ENCODE measurements at regions not wholly inside any gene's neighbourhood (a gene's known extent, or its start where the extent isn't known, plus 50 kb on each side); places are given as distances from the start of the nearest gene placed in this dataset.

DNA sequence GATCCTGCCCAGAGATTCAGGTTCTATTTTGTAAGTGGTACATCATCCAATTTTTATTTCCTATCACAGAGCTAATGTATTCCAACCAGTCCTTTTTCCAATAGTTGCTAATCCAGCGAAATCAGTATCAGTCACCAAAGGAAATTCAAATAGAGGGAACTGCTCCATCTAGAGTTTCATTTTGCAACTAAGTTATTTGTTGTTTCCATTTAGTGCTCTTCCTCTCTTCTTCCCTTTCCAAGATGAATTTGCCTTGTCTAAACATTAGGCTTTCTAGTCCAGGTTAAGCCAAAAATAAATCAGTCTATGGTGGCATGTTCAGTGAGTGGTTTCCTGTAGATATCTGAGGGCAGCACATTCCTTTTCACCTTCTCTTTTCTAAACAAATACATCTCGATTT is 79.8 kb upstream of the SPATA31D4 start:
- H3K4me1 ChIP-seq (ENCODE audit: control insufficient read depth, insufficient read depth, low read length), result peaks cover 9% of the 10 kb centered on the region; the same call in 1 of the 2 replicates
- H3K27ac ChIP-seq (ENCODE audit: low read depth, low read length), result no peak overlapping the region
- no peaks in the 10 kb centered on the region for H3K36me3 ChIP-seq (ENCODE audit: control insufficient read depth, insufficient read depth, low read length)
- no peaks in the 10 kb centered on the region for H3K9me3 ChIP-seq (ENCODE audit: control insufficient read depth, insufficient read depth, low read length)
- no peaks in the 10 kb centered on the region for H3K27me3 ChIP-seq (ENCODE audit: control insufficient read depth, insufficient read depth, low read length)
- H3K4me3 ChIP-seq (ENCODE audit: low read depth, low read length), result no peak overlapping the region
- H3K9ac ChIP-seq (ENCODE audit: low read depth, low read length), result no peak overlapping the region

DNA sequence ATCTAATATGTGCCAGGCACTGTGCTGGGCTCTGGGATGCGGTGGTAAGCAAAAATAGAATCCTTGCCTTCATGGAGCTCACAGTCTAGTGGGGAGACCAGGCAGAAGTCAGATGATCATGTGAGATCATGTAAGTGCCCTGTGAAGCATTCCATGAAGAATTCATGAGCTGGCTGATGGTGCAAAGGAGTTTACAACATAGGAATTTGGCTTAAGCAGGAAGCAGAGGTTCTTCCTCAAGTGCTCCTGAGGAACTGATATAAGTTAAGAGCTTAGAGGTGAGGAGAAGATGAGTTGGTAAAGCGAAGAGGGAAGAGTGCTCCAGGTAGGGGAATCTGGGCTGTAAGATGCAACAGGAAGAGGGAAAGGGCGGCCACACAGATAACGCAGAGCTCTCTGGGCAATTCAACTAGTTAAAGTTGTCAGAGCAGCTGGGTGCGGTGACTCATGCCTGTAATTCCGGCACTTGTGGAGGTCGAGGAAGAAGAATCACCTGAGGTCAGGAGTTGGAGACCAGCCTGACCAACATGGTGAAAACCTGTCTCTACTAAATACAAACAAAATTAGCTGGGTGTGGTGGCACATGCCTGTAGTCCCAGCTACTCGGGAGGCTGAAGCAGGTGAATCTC is 78.5 kb upstream of the SPATA31D4 start:
- Histone ChIP-seq H3K27ac (ENCODE audit: low read depth, low read length) (no peak overlapping the region), H3K9ac (ENCODE audit: low read depth, low read length) (no peak overlapping the region), H3K4me3 (ENCODE audit: low read depth, low read length) (no peak overlapping the region), H3K27me3 (ENCODE audit: control insufficient read depth, insufficient read depth, low read length) (no peaks in the 10 kb centered on the region), H3K9me3 (ENCODE audit: control insufficient read depth, insufficient read depth, low read length) (no peaks in the 10 kb centered on the region), H3K36me3 (ENCODE audit: control insufficient read depth, insufficient read depth, low read length) (no peaks in the 10 kb centered on the region), H3K4me1 (ENCODE audit: control insufficient read depth, insufficient read depth, low read length) (no peaks in the 10 kb centered on the region)

DNA sequence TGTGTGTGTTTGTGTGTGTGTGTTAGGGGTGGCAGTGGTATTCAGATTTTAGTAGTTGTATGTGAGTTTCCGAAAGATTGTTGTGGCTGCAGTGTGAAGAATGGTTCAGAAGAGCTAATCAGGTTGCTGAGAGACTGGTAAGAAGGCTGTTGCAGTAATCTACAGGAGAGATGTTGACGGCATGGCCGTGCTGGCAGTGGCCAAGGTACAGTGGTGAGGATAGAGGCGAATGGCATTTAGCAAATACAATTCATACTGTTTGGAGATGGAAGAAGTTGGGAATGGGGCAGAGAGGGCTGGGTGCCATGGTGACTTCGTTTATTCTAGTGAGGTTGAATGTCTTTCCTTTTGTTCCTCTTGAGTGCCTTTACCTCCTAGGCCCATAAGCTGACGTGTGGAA is 77.5 kb upstream of the SPATA31D4 start:
- Histone ChIP-seq H3K36me3 (ENCODE audit: control insufficient read depth, insufficient read depth, low read length) (no peaks in the 10 kb centered on the region), H3K4me3 (ENCODE audit: low read depth, low read length) (no peak overlapping the region), H3K9me3 (ENCODE audit: control insufficient read depth, insufficient read depth, low read length) (no peaks in the 10 kb centered on the region), H3K9ac (ENCODE audit: low read depth, low read length) (no peak overlapping the region), H3K4me1 (ENCODE audit: control insufficient read depth, insufficient read depth, low read length) (no peaks in the 10 kb centered on the region), H3K27me3 (ENCODE audit: control insufficient read depth, insufficient read depth, low read length) (no peaks in the 10 kb centered on the region), H3K27ac (ENCODE audit: low read depth, low read length) (no peak overlapping the region)

DNA sequence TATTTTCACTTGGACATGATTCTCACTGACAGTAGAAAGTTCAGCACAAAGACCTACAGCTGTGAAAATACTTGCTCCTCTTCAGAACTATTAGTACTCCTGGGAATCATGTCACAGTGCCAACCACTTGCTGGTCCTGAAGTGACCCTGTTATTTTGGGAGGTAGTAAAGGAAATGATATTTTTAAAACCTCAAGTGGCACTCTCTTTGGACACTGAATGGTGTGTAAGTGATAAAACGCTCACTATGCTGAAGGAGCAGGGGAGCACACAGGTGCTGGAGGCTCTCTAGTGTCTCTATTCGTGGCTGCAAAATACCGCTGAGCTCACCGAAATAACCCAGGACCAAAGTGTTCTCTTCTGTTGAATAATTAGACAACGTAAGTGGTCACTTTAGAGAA is 76.9 kb upstream of the SPATA31D4 start:
- Histone ChIP-seq H3K27ac (ENCODE audit: low read depth, low read length) (no peak overlapping the region), H3K9ac (ENCODE audit: low read depth, low read length) (no peak overlapping the region), H3K4me1 (ENCODE audit: control insufficient read depth, insufficient read depth, low read length) (no peaks in the 10 kb centered on the region), H3K27me3 (ENCODE audit: control insufficient read depth, insufficient read depth, low read length) (no peaks in the 10 kb centered on the region), H3K9me3 (ENCODE audit: control insufficient read depth, insufficient read depth, low read length) (no peaks in the 10 kb centered on the region), H3K36me3 (ENCODE audit: control insufficient read depth, insufficient read depth, low read length) (no peaks in the 10 kb centered on the region), H3K4me3 (ENCODE audit: low read depth, low read length) (no peak overlapping the region)

DNA sequence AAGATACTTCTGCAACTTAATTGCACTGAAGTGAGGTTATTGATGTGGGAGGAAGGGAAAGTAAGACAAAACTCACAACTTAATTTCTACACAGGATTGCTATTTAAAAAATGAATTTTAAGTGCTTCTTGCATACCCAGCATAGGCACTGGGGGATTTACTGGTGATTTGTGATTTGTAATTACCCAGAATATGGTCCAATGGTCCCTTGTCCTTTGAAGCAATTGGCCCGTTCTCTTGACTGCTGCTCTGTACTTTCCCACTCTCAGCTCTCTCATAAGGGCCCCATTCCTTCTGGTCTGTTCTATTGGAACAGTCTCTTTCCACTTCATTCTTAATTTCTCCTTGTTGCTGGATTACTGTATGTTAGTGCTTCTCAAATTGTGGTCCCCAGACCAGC is 75.4 kb upstream of the SPATA31D4 start:
- Histone ChIP-seq H3K9ac (ENCODE audit: low read depth, low read length) (no peak overlapping the region), H3K27me3 (ENCODE audit: control insufficient read depth, insufficient read depth, low read length) (no peaks in the 10 kb centered on the region), H3K4me1 (ENCODE audit: control insufficient read depth, insufficient read depth, low read length) (no peaks in the 10 kb centered on the region), H3K9me3 (ENCODE audit: control insufficient read depth, insufficient read depth, low read length) (no peaks in the 10 kb centered on the region), H3K4me3 (ENCODE audit: low read depth, low read length) (no peak overlapping the region), H3K27ac (ENCODE audit: low read depth, low read length) (no peak overlapping the region), H3K36me3 (ENCODE audit: control insufficient read depth, insufficient read depth, low read length) (no peaks in the 10 kb centered on the region)

DNA sequence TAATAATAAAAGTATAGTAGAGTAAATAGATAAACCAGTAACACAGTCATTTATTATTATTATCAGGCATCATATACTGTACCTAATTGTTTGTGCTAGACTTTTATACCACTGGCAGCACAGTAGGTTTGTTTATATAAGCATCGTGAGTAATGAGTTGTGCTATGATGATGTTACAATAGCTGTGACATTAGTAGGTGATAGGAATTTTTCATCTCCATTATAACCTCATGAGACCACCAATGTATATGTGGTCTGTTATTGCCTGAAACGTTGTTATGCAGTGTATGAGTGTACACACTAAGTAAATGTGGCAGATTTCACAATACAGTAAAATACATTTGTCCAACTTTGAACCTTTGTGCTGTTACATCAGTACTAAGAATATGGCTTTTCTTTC is 72.7 kb upstream of the SPATA31D4 start:
- Histone ChIP-seq H3K4me3 (ENCODE audit: low read depth, low read length) (no peak overlapping the region), H3K27ac (ENCODE audit: low read depth, low read length) (no peak overlapping the region), H3K27me3 (ENCODE audit: control insufficient read depth, insufficient read depth, low read length) (no peaks in the 10 kb centered on the region)

DNA sequence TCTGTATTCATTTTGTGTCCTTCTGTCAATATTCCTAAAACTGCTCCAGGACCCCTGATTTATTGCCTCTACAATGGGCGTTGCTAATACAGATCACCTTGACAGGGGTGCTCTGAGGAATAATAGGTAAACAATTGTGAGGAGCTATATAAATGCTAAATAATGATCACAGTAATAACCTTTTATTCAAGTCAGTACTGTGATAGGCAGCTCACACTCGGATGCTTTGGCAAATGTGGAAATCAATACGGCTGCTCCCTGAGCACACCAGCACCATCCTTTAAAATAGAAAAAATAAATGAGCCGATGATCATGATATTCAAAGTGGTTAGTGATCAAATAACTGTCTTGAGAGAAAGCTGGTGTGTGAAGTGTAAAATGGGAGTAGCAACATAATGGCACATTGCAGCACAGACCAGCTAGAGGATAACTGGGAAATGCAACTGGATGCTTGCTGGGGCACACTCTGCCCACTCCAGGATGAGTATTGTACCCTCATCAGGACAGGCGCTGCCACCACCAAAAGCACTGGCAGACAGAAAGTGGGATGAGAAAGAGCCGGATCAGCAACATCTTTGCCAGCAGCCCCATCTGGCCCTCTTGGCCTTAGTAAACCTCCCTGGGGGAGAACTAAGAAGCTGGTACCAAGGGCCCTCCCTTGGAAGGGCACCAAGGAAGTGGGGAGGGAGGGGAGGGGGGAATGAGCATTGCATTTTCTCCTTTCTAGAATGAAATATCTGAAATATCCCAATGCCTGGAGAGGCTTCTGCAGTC is 69.4 kb upstream of the SPATA31D4 start:
- no peaks in the 10 kb centered on the region for H3K9me3 ChIP-seq (ENCODE audit: control insufficient read depth, insufficient read depth, low read length)
- H3K27me3 ChIP-seq (ENCODE audit: control insufficient read depth, insufficient read depth, low read length), result no peaks in the 10 kb centered on the region
- no peak overlapping the region for H3K4me3 ChIP-seq (ENCODE audit: low read depth, low read length)
- no peak overlapping the region for H3K9ac ChIP-seq (ENCODE audit: low read depth, low read length)
- no peaks in the 10 kb centered on the region for H3K36me3 ChIP-seq (ENCODE audit: control insufficient read depth, insufficient read depth, low read length)
- no peak overlapping the region for H3K27ac ChIP-seq (ENCODE audit: low read depth, low read length)
- no peaks in the 10 kb centered on the region for H3K4me1 ChIP-seq (ENCODE audit: control insufficient read depth, insufficient read depth, low read length)

More for the DNA sequence above, 72.7 kb upstream of the SPATA31D4 start:
- H3K36me3 ChIP-seq (ENCODE audit: control insufficient read depth, insufficient read depth, low read length), result no peaks in the 10 kb centered on the region
- H3K4me1 ChIP-seq (ENCODE audit: control insufficient read depth, insufficient read depth, low read length), result no peaks in the 10 kb centered on the region
- H3K9ac ChIP-seq (ENCODE audit: low read depth, low read length), result no peak overlapping the region
- H3K9me3 ChIP-seq (ENCODE audit: control insufficient read depth, insufficient read depth, low read length), result no peaks in the 10 kb centered on the region

DNA sequence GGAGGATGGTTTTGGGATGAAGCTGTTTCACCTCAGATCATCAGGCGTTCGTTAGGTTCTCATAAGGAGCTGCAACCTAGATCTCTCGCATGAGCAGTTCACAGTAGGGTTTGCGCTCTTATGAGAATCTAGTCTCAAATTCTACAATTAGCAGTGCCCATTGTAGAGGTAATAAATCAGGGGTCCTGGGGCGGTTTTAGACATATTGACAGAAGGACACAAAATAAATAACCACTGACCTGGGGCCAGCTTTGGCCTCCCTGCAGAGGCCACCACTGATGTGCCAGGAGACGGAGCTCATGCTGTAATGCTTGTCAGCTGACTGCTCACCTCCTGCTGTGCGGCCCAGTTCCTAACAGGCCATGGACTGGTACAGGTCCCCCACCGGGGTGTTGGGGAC is 67.6 kb upstream of the SPATA31D4 start:
- no peaks in the 10 kb centered on the region for H3K9me3 ChIP-seq (ENCODE audit: control insufficient read depth, insufficient read depth, low read length)
- H3K4me3 ChIP-seq (ENCODE audit: low read depth, low read length), result no peak overlapping the region
- no peaks in the 10 kb centered on the region for H3K4me1 ChIP-seq (ENCODE audit: control insufficient read depth, insufficient read depth, low read length)
- H3K27ac ChIP-seq (ENCODE audit: low read depth, low read length), result no peak overlapping the region
- H3K27me3 ChIP-seq (ENCODE audit: control insufficient read depth, insufficient read depth, low read length), result no peaks in the 10 kb centered on the region
- H3K36me3 ChIP-seq (ENCODE audit: control insufficient read depth, insufficient read depth, low read length), result no peaks in the 10 kb centered on the region
- H3K9ac ChIP-seq (ENCODE audit: low read depth, low read length), result no peak overlapping the region

DNA sequence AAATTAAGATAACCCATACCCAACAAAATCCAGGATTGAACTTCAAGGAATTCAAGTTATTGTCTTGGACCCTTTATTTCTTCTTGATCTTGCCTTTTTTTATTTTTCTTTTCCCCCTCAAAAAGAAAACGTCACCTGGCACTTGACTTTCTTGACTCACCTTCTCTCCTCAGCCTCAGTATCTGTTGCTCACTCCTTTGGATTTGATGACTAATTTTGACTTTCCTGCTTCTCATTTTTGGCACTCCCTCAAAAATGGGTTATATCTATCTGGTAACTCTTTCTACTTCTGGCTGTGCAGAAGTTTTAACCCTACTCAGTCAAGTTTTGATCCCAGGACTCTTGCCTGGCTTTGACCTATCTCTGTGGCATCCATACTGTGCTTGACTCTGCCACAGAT is 66.6 kb upstream of the SPATA31D4 start:
- no peak overlapping the region for H3K27ac ChIP-seq (ENCODE audit: low read depth, low read length)
- H3K9ac ChIP-seq (ENCODE audit: low read depth, low read length), result no peak overlapping the region
- H3K4me3 ChIP-seq (ENCODE audit: low read depth, low read length), result no peak overlapping the region
- H3K27me3 ChIP-seq (ENCODE audit: control insufficient read depth, insufficient read depth, low read length), result no peaks in the 10 kb centered on the region
- H3K36me3 ChIP-seq (ENCODE audit: control insufficient read depth, insufficient read depth, low read length), result no peaks in the 10 kb centered on the region
- H3K4me1 ChIP-seq (ENCODE audit: control insufficient read depth, insufficient read depth, low read length), result no peaks in the 10 kb centered on the region
- no peaks in the 10 kb centered on the region for H3K9me3 ChIP-seq (ENCODE audit: control insufficient read depth, insufficient read depth, low read length)

DNA sequence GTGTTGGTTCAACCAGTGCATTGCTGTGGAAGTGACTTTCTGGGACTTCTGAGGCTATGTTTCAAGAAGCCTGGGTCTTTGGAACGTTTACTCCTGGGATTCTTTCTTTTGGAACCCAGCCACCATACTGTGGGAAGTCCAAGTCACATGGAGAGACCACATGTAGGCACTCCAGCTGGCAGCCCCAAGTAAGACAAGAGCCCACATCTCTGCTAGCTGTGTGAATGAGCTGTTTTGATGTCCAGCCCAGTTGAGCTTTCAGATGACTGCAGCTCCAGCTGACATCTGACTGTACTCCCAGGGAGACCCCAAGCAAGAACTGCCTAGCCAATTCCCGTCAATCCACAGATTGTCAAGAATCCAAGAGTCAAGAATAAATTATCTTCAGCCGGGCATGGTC is 60.1 kb upstream of the SPATA31D4 start:
- H3K4me3 ChIP-seq (ENCODE audit: low read depth, low read length), result no peak overlapping the region
- no peaks in the 10 kb centered on the region for H3K9me3 ChIP-seq (ENCODE audit: control insufficient read depth, insufficient read depth, low read length)
- H3K9ac ChIP-seq (ENCODE audit: low read depth, low read length), result no peak overlapping the region
- H3K4me1 ChIP-seq (ENCODE audit: control insufficient read depth, insufficient read depth, low read length), result peaks cover 5% of the 10 kb centered on the region
- no peaks in the 10 kb centered on the region for H3K36me3 ChIP-seq (ENCODE audit: control insufficient read depth, insufficient read depth, low read length)
- H3K27ac ChIP-seq (ENCODE audit: low read depth, low read length), result no peak overlapping the region
- no peaks in the 10 kb centered on the region for H3K27me3 ChIP-seq (ENCODE audit: control insufficient read depth, insufficient read depth, low read length)

DNA sequence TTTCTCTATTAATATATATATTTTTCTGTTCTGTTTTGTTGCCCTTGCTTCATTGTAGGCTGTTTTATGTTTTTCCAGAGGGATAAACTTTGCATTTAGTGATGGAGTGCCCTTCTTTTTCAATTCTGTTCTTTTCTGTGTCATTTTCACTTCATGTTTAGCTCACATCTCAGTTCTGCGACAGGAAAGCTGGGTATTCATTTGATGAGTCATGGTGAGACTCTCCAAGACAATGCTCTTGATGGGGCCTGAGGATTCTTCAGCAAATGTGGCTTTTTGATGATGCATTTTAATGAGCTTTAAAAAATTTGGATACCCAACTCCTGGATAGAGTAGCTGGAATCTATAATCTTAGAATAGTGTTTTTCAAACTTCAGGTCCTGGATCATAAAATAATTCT is 56.5 kb upstream of the SPATA31D4 start:
- Histone ChIP-seq H3K36me3 (ENCODE audit: control insufficient read depth, insufficient read depth, low read length) (no peaks in the 10 kb centered on the region), H3K4me1 (ENCODE audit: control insufficient read depth, insufficient read depth, low read length) (peaks cover 5% of the 10 kb centered on the region), H3K9ac (ENCODE audit: low read depth, low read length) (no peak overlapping the region), H3K4me3 (ENCODE audit: low read depth, low read length) (no peak overlapping the region), H3K27ac (ENCODE audit: low read depth, low read length) (no peak overlapping the region), H3K9me3 (ENCODE audit: control insufficient read depth, insufficient read depth, low read length) (no peaks in the 10 kb centered on the region), H3K27me3 (ENCODE audit: control insufficient read depth, insufficient read depth, low read length) (no peaks in the 10 kb centered on the region)
